ENCODE measurements at regions not wholly inside any gene's neighbourhood (a gene's known extent, or its start where the extent isn't known, plus 50 kb on each side); places are given as distances from the start of the nearest gene placed in this dataset.

GRCh38 chr9:95749493-95749892 is 126.0 kb upstream of the ERCC6L2 start (continued):
- TF ChIP-seq REST (IDR thresholded peaks at IDR 0.05; ENCODE audit: low read depth), result no peak

- Histone ChIP-seq H3K79me2 (ENCODE audit: insufficient read depth, low read length) (no peaks in the 10 kb centered on the region), H3K27ac (ENCODE audit: low read depth, low read length) (no peak overlapping the region), H3K9me3 (ENCODE audit: control insufficient read depth in 1 of 2, insufficient read depth in 1 of 2, low read depth in 1 of 2, low read length in 2 of 2) (no peaks in the 10 kb centered on the region), H3K4me3 (replicated peaks in 1 of 2; ENCODE audit: low read depth in 1 of 2, low read length in 2 of 2) (no peak overlapping the region), H3K4me1 (ENCODE audit: control insufficient read depth in 1 of 2, insufficient read depth in 2 of 2, low read length in 2 of 2) (no peaks in the 10 kb centered on the region), H3K36me3 (ENCODE audit: control insufficient read depth in 1 of 2, insufficient read depth in 2 of 2, low read length in 2 of 2) (no peaks in the 10 kb centered on the region), H3K27me3 (ENCODE audit: insufficient read depth, low read length) (no peaks in the 10 kb centered on the region), H4K20me1 (ENCODE audit: insufficient read depth) (no peaks in the 10 kb centered on the region), H3K4me2 (ENCODE audit: low read length) (no peak overlapping the region), H3K9me2 (ENCODE audit: insufficient read depth) (no peaks in the 10 kb centered on the region), H3K9ac (ENCODE audit: low read length) (no peak overlapping the region), H2AFZ (ENCODE audit: low read depth, low read length, poor library complexity, severe bottlenecking) (no peak overlapping the region)
- intact Hi-C loops (cut with micrococcal nuclease), result no loop called here
- ATAC-seq, result no peak
- no TSS peak for BruUV-seq (replicated peaks)
- POLR2A ChIA-PET, result no interaction called here
- no peak for DNase-seq (ENCODE audit: low read depth, low spot score)
- CTCF ChIA-PET, result interaction anchor here (1.7 kb wide), 1 partner anchor 10 kb away, joined by 7 read pairs; no protein-coding TSS in a partner anchor
- RAD21 ChIA-PET (ENCODE audit: low non-redundant PET in 1 of 2, low total read pairs in 2 of 2, uncharacterized antibody in 2 of 2, unreplicated experiment in 2 of 2), result no interaction called here
- TF ChIP-seq REST (IDR thresholded peaks at IDR 0.05; ENCODE audit: low read depth) (no peak), MAX (IDR thresholded peaks at IDR 0.05) (no peak), EZH2phosphoT487 (IDR thresholded peaks at IDR 0.05; ENCODE audit: borderline replicate concordance) (no peak), POLR2A (IDR thresholded peaks at IDR 0.05; ENCODE audit: borderline replicate concordance, extremely low read depth, insufficient read depth, insufficient read length) (no peak), CBX3 (IDR thresholded peaks at IDR 0.05; ENCODE audit: low read depth) (no peak), CEBPB (IDR thresholded peaks at IDR 0.05; ENCODE audit: low read depth) (no peak), TCF7L2 (IDR thresholded peaks at IDR 0.05; ENCODE audit: borderline replicate concordance, extremely low read depth, insufficient read depth, insufficient read length) (no peak), ZBTB33 (IDR thresholded peaks at IDR 0.05; ENCODE audit: extremely low read depth, insufficient replicate concordance, low read length) (no peak), ZFX (IDR thresholded peaks at IDR 0.05) (no peak), YY1 (IDR thresholded peaks at IDR 0.05; ENCODE audit: extremely low read depth, insufficient replicate concordance, low read depth, low read length) (no peak), EGR1 (IDR thresholded peaks at IDR 0.05; ENCODE audit: low read depth) (no peak), RAD21 (IDR thresholded peaks at IDR 0.05; ENCODE audit: low read depth) (no peak), ATF3 (IDR thresholded peaks at IDR 0.05) (no peak), POLR2AphosphoS5 (IDR thresholded peaks at IDR 0.05; ENCODE audit: low read depth, low read length) (no peak), SIN3A (IDR thresholded peaks at IDR 0.05; ENCODE audit: low read depth) (no peak)
Observed at GRCh38 chr9:95746408-95747180, 128.9 kb upstream of the ERCC6L2 start.
